HFF-Myc (cell line): ENCODE measurements at regions not wholly inside any gene's neighbourhood (a gene's known extent, or its start where the extent isn't known, plus 50 kb on each side); places are given as distances from the start of the nearest gene placed in this dataset.

ENCODE experiments used
- DNase-seq: peaks from one replicate; pipeline ENCODE4 v3.0.0-alpha.2; 2011; ENCODE audit warnings: low read depth; ENCODE audit errors: extremely low read depth
- H3K4me3 ChIP-seq: replicated peaks from 2 replicates; pipeline ENCODE4 v1.5.1; 2011; ENCODE audit warnings: low read depth, mild to moderate bottlenecking, control low read depth, low read length
- CTCF ChIP-seq: IDR thresholded peaks from 2 replicates; pipeline ENCODE4 v1.5.1; 2012; ENCODE audit warnings: mild to moderate bottlenecking, low read depth, low read length, control low read depth; ENCODE audit errors: missing control alignments

GRCh38 chr3:152516216-152516615, 247.5 kb downstream of the MBNL1 start:
- TF ChIP-seq CTCF: no peak
- DNase-seq: no peak
- no peak overlapping the region for H3K4me3 ChIP-seq

- no peak for DNase-seq
- H3K4me3 ChIP-seq: no peak overlapping the region
- TF ChIP-seq CTCF: no peak
Observed at GRCh38 chr3:152517502-152517901, 248.8 kb downstream of the MBNL1 start.

GRCh38 chr3:152518346-152518745, 249.6 kb downstream of the MBNL1 start:
- H3K4me3 ChIP-seq: no peak overlapping the region
- TF ChIP-seq CTCF: no peak
- no peak for DNase-seq

GRCh38 chr3:152519376-152519775, 250.6 kb downstream of the MBNL1 start:
- DNase-seq: no peak
- no peak overlapping the region for H3K4me3 ChIP-seq
- TF ChIP-seq CTCF: no peak

- no peak for TF ChIP-seq CTCF
- H3K4me3 ChIP-seq: no peak overlapping the region
- DNase-seq: no peak
Observed at GRCh38 chr3:152522036-152522435, 253.3 kb downstream of the MBNL1 start.

GRCh38 chr3:152524198-152525140, 255.7 kb downstream of the MBNL1 start:
- DNase-seq: peak; percentile 51
- peak; percentile 56 for TF ChIP-seq CTCF
- no peak overlapping the region for H3K4me3 ChIP-seq
